ENCODE measurements at regions not wholly inside any gene's neighbourhood (a gene's known extent, or its start where the extent isn't known, plus 50 kb on each side); places are given as distances from the start of the nearest gene placed in this dataset.

DNA sequence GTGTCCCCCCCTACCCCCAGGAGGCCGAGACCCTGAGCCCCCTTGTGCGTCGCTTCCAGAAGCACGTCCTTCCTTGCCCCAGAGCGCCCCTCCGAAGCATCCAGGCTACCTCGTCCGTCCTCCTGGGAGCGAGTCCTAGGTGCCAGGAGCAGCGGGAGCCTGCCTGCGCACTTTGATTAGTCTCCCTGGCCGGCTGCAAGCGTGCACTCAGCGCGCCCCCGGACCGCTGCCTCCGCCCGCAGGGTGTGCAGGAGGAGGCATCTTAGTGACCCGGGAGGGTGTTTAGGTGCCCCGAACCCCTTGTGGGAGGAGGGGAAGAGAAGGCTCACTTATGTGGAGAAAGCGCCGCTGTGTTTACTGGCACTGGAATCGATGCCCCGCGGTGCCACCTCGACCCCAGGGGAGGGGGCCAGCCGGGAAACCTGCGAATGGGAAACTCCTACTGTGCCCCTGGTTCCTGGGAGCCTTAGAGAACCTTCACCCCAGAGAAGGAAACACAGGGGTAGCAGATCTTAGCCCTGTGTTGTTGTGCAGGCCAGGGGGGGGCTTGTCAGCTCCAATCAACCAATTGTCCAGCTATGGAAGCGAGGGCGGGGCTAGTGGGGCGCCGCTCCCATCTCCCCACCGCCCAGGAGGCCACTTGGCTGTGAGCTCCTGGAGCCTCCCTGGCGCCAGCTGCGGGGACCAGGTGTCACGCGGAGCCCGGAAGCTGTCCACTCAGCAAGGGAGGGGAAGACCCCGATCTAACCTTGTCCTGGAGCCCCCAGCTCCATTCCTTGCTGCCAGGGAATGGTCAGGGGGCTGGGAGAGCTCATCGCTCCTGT, 922.8 kb upstream of the EEF2KMT start:
- DNase-seq, result no peak

DNA sequence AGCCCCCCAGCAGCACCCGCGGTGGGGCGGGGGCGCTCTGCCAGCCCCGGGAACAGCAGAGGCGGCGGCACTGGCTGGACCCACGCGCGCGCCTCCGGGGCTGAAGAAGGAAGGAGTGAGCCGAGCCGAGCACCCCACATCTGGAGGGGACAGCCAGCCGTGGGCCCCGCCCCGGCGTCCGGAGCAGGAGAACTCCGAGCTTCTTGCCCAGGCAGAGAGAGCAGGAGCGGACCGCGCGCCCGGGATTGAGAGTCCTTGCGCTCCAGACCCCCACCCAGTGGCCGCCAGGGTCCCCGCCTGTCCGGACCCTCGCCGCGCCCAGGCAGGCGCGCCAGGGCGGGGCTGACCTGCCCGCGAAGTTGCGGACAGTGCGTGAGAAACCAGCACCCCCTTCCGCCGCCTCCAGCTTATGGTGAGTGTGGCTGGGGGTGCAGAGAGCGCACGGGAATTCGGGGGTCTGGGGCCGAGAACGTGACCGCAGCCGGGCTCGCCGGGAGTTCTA, 921.9 kb upstream of the EEF2KMT start:
- DNase-seq, result no peak

DNA sequence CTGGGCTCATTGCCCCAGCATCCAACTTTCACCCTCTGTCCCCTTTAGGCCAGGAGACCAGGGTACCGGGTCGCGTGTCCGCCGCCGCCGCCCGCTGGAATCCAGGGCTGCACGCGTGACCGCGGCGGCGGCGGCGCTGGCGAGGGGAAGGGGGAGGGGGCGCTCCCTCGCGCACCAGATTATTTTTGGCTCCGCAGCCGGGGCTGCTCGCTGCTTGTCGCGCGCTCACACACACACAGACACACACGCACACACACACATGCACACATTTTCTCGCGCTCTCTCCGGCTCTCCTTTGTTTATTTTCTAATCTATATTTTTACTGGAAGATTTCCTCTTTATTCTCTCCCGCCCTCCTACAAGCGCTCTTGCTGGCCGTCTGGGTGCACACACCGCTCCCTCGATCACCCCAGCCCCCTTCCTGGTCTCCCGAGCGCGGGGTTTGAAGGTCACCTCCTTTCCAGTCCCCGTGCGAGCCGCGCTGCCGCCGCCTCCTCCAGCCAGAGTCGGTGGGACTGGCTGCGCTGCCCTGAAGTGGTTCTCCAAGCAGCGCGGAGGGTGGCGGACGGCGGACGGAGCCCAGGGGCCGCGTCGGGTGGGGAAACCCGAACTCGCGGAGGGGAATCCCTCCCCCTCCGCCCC, 921.4 kb upstream of the EEF2KMT start:
- DNase-seq, result no peak

DNA sequence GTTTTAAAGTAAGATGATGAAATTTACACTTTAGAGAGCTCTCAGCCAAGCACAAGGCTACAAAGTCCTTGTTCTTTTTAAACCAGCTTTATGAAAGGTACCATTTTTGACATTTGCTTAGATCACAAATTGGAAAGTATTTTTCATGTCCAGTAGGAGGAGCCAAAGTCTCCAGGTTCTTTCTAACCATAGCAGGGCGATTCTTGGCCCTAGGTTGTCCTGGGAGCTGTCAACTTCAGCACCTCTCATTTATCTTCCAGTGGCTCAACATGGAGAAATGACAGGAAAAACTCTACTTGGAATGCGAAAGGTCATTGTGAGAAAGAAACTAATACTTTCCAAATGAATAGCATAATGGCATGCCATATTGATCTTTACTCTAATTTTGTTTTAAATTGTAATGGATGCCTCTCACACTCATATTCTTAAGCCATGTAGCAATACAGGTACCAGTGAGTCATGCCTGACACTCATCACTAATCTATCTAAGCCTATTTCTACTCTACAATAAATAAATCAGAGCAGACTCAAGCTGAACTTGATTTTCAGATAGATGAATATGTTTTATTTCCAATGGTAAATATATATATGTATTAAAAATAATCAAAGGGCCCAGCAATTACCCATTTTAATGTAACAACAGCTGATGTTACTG, 919.1 kb upstream of the EEF2KMT start:
- peak; percentile 31 for DNase-seq

DNA sequence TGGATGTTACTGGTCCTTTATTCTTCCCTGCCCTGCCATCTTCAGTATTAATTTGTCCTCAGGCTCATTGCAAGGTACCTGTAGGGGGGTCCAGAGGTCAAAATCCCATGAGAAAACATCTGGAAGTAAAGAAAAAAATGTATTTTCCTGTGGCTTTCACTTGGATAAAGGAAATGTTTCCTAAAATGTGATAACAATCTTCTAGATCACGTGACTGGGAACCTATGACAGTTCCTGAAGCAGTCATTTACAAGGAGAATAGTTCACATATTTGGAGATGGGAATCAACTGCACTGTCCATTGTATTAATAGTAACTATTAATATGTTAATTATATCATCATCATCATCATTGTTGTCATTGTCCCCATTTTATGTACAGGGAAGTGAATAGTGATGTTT, 915.1 kb upstream of the EEF2KMT start:
- no peak for DNase-seq

DNA sequence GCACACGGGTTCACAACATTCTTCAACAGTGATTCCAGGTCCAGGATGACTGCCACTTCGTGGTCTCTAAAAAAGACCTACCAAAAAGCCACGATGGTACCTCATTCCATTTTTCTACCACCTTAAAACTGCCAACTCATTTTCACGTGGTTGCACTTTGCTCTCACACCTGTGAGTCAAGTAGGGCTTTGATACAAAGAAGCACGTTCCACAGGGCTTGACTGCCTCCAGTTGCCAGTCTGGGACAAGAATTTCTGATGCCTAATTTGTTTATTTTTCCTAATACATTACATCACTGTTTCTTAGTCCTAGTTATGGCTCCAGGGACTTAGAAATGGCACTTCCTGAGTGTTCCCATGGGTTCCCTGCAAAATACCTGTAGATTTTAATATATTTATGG, 911.6 kb upstream of the EEF2KMT start:
- no peak for DNase-seq

DNA sequence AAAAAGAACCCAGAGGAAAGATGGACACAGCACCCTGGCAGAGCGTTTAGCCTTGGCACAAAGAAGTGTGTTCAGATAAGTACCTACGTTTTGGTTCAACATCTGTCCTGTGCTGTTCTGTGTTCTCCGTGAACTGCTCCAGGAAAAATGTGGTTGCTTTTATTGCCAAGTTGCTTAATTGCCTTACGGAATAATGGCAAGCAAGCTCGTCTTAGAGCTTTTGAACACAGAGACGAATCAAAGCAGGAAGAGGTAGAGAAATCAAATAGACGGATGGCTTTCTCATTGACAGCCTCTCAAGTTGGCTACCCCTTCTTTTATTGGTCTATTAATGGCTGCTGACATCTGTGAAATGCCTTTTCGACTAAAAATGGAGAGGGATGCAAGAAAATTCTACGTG, 911.1 kb upstream of the EEF2KMT start:
- no peak for DNase-seq

DNA sequence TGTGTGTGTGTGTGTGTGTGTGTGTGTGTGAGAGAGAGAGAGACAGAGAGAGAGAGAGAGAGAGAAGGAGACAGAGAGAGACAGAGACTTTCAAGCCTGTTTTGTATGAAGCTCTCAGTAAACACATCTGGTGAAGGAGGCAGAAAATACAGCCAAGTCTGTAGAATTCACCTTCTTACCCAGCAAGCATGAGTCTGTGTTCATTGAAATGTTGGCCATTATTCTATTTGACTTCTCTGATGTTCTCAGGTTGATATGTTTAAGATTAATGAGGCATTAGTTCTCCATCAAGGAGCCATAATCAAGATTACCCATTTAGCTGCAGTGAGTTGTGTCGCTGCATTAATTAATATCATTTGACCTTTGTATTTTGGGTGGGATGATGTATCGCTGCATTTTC, 895.8 kb upstream of the EEF2KMT start:
- no peak for DNase-seq

DNA sequence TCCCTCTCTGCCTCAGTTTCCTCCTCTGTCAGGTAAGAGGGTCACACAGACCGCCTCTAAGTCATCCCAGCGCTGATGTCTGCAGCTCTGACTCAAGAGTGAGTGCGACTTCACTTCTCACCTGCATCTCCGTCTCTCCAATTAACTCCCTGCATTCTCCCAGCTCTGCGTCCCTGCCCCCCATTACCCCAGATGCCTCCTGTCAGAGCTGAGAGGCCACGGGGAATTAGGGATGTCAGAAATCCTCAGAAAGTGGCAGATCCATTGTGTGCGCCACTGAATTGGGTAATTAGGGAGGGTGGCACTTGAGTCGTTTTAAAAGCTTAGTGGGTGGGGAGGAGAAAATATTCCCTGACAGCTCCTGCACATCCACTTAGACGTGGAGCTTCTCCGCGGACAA, 885.4 kb upstream of the EEF2KMT start:
- no peak for DNase-seq

DNA sequence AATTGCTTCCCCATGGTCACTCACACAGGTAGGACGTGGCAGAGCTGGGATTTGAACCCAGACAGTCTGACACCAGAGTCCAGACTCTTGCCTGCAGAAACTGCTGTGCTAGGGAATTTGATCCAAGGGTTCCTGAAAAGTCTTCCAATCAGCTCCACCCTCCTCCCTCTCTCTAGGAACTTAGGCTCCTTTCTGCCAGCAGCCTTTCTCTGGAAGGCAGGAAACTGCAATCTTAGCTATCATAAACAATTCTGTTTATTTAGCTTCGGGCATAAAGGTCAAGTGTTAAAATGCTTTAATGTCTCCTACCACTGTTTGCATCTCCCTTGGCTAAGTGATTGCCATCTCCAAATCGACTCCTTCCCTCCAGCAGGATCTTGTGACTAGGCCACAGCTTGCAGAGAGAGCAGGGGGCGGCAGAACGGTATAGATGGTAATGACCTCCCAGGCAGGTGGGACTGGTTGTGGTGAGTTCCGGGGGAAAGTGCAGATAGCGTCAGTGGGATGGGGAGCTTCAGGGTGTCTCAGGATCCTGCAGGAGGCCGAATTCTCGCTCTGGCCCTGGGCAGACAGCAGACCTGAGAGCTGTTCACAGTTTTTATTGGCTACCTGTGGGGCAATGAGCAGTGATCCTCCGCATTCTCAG, 882.4 kb upstream of the EEF2KMT start:
- no peak for DNase-seq

DNA sequence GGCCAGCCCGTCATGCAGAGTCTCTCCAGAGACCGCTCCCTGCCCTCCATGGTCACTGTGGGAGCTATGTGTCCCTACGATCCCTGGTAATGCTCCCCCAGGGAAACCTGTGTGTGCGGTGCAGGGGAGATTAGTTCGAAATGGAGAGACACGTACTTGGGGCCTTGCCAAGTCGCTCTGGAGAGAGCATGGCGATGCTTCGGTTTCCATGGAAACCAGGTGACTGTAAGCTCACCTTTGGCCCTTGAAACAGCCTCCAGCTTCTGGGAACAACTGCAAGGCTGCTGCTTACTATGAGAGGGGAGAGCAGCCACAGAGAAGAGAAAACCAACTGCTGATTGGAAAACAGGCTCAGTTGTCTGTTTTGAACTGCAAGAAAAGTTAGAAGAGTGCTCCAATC, 879.7 kb upstream of the EEF2KMT start:
- DNase-seq, result peak; percentile 2

DNA sequence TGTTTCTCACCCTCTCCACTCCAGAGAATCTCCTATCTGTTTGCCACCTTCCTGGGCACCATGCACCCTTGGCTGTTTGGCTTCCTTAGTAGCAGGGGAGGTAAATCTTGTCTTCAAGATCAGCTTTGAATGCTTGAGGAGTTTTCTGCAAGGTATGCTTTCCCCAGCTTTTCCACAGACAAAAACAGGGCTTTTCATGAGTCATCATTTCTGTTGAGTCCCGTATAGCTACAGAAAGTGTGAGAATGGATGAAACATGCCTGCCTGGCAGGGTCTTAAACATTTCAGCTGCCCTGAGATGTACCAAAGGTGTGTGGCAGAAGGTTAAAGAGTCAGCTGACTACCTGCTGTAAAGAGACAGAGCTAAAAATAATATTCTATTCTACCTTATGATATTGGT, 875.2 kb upstream of the EEF2KMT start:
- no peak for DNase-seq

DNA sequence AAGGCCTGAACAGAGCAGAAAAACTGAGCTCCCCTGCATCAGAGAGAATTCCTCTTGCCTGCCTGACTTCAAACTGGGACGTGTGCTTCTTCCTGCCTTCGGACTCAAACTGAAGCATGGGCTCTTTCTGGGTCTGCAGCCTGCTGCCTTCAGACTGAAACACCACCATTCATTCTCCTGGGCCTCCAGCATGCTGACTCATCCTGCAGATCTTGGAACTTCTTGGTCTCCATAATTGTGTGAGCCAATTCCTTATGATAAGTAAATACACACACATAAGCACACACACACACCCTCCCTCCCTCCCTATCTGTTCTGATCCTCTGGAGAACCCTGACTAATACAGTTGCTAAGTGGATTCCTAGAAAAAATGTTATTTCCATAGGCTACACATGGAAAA, 874.3 kb upstream of the EEF2KMT start:
- DNase-seq, result no peak

DNA sequence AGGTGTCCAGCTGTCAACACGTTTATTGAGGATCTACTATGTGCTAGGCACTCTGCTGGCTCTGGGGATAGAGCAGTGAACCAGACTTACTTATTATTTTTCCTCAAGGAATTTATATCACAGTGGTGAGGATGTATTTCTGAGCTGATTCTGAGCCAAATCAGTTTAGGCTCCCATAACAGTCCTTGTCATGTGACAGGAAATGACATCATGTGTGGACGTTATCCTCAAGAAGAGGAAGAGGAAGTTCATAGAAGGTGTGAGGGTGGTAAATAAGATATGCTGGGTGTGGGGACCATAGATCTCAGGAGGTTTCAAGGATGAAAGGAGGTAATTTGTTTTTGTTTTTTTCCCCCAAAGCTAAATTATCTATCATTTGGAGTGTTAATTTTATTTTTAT, 873.5 kb upstream of the EEF2KMT start:
- DNase-seq, result no peak

DNA sequence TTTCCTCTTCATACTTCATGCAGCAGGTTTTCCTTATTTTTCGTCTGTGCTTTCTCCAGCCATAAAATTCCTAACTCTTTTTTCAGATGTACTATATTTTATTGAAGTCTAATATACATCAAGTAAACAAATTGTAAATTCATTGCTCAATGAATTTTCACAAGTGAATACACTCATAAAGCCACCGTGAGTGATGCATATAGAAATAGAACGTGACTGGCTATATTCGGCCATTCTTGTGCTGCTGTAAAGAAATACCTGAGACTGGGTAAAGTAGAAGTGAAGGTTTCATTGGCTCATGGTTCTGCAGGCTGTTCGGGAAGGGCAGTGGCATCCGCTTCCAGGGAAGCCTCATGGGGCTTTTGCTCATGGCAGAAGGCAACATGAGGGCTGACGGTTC, 868.4 kb upstream of the EEF2KMT start:
- DNase-seq, result no peak

DNA sequence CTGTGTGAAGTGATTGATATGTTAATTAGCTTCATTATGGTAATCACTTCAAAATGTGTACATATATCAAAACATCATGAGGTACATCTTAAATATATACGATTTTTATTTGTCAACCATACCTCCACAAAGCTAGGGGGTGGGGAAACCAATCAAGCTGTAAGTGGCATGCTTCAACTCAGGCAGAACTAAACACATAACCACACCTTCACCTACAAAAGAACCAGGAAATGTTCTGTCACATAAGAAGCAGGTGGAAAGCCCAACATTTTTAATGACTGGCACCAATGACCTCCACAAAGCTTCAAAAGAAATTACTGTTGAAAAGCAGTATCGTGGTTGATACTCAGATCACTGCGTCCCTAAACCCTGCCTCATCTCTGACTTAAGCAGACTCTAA, 867.7 kb upstream of the EEF2KMT start:
- DNase-seq, result no peak

DNA sequence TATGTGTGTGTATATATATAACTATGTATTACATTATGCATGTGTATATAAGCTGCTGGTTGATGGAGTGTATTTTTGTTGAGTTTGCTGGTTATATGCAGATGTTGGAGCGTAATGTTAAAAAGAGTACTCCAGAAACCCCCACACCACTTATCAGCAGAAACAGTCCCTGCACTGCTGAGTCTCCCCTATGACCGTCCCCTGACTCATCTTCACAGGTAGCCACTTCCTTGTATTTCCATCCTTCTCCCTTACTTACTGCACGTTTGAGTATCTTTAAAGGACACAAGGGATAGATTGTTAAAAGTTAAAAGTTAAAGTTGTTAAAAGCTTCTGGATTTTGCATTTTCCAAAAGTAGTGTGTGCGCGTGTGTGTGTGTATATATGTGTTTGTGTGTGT, 853.9 kb upstream of the EEF2KMT start:
- no peak for DNase-seq

DNA sequence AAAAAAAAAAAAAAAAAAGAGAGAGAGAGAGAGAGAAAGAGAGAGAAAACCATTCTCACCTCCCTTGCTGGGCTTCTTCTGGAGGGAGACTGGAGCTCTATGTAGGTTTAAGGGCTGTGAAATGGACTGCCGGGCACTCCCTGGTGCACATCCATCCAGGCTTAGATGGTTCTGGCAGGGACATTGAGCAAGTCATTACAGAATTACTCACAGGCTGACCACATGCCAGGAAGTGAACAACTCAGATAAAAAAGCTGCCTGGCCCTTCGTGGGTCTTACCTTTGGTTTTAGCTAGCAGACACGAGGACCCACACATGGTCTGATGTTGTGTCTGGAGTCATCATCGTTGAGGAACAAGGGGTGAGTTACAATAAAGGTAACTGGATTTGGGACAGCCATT, 847.4 kb upstream of the EEF2KMT start:
- no peak for DNase-seq

DNA sequence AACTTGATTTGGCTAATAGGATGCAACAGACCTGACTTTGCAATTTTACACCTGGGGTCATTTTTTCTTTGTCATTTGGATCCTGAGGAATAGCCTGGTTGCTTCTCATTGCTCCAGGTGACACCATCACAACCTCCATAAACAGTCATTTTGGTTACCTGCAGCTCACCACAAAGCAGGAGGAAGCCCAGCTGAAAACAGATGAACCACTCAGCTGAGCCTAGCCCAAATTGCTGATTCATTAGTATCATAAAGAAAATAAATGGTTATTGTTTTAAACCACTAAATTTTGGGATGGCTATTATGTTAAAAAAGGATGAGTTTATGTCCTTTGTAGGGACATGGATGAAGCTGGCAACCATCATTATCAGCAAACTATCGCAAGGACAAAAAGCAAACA, 841.0 kb upstream of the EEF2KMT start:
- no peak for DNase-seq

DNA sequence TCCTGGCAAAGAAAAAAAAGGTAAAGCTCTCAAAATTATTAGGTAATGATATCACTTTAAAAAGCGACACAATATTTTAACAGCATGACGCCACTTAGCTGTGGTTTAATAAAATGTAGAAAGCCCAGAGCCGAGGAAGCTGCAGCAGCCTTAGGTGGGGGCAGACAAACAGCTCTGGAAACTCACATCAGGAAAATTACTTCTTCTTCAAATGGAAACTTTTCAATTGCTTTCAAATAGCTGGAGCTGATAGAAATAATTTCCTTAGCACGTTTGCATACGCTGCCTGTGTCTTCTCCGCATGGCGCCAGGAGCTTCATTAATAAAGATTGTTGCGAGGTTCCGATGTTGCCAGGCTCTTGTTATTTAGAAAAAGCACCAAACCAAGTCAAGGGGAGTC, 835.3 kb upstream of the EEF2KMT start:
- DNase-seq, result no peak

DNA sequence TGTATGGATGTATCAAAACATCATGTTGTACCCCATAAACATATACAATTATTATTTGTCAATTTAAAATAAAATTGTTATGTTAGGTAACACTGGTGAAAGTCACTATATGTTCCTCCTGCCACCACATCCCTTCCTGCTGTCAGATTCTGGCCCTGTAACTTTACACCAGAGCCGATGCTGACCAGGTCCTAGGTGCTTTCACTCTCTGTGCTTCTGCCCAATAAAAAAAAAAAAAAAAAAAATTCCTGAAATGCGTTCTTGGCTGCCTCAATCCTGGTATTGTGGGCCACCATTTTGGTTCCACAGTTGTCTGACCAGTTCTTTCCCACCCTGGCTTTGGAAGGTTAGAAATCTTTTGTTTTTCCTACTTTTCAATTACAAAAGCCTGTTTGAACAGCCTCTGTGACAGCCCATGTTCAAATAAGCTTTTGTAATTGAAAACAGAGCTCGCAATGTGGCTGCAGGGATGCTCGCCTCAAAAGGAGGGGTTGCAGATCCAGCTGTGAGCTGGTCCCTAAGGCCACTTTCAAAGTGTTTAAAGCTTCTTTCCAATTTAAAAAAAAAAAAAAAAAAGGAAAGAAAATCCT, 831.0 kb upstream of the EEF2KMT start:
- no peak for DNase-seq

DNA sequence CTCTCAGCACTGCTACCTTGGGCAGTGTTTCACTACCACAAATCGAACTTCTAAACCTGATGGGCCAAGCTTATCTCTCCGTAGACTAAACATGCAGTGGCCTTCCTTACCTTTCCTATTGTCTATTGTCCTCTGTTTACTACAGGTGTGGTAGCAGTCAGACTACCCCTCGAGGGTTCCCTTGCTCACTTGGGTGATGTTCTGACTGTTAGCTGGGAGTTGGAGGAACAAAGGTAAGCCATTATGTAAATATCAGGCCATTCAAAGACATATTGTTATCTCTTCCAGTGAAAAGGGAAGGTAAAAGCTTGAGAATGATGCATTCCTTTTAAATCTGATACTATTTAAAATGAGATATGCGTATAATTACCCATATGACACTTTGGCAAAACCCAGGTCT, 828.3 kb upstream of the EEF2KMT start:
- no peak for DNase-seq

DNA sequence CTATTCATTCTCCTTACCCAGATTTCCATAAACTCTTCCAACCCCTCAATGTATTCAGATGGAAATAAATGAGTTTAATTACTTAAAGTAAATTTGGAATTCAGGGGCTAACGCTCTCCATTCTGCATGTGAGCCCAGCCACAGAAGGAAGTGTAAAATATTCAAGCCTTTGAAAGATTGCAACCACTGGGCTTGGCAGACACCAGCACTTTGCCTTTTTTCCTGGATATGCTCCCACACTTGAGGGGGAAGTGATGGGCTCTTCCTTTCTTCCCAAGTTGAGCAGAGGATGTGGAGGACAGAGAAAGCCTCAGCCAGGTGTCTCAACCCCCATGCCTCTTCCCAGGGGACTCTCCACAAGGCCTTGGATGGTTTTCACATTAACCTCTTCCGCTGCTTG, 825.1 kb upstream of the EEF2KMT start:
- no peak for DNase-seq

Measured in DMS53 (cell line).